Keratinocyte (primary cell): ENCODE measurements at regions not wholly inside any gene's neighbourhood (a gene's known extent, or its start where the extent isn't known, plus 50 kb on each side); places are given as distances from the start of the nearest gene placed in this dataset.

Experiments
- DNase-seq: peaks from one replicate; pipeline ENCODE4 v3.0.0-alpha.2; 2011; ENCODE audit warnings: low read depth, missing footprints, low spot score
- FAIRE-seq: peaks from 2 replicates; lab custom pipeline; 2011; peaks lifted over from hg19 to GRCh38; lab: Jason Lieb, UNC
- H2AFZ ChIP-seq: 2 replicates; pipeline ENCODE4 v1.6.0; 2012; ENCODE audit warnings: low read length, control low read depth, inconsistent platforms; ENCODE audit not compliant: control insufficient read depth
- H3K27ac ChIP-seq: 2 replicates; pipeline ENCODE4 v1.5.1; 2011; ENCODE audit warnings: low read length; ENCODE audit not compliant: control insufficient read depth, insufficient read depth
- H3K27me3 ChIP-seq: 3 replicates; pipeline ENCODE4 v1.6.0; 2011; ENCODE audit warnings: low read length; ENCODE audit not compliant: control insufficient read depth, insufficient read depth; ENCODE audit errors: extremely low read depth
- H3K36me3 ChIP-seq, 2 experiments: 2 replicates in 1 of 2; 3 replicates in 1 of 2; pipeline ENCODE4 v1.5.1; 2011; ENCODE audit warnings: low read length in 2 of 2, mild to moderate bottlenecking in 1 of 2; ENCODE audit not compliant: control insufficient read depth in 2 of 2, insufficient read depth in 2 of 2; ENCODE audit errors: extremely low read depth in 1 of 2
- H3K4me1 ChIP-seq: 3 replicates; pipeline ENCODE4 v1.5.1; 2011; ENCODE audit warnings: low read length; ENCODE audit not compliant: control insufficient read depth, insufficient read depth; ENCODE audit errors: extremely low read depth
- H3K4me2 ChIP-seq: 3 replicates; pipeline ENCODE4 v1.6.0; 2011; ENCODE audit warnings: low read depth, low read length; ENCODE audit not compliant: control insufficient read depth, insufficient read depth; ENCODE audit errors: extremely low read depth
- H3K4me3 ChIP-seq, 3 experiments: fragments of 200-600 bp in 1 of 3; sonication (generic) in 1 of 3; 2 replicates in 2 of 3; 3 replicates in 1 of 3; pipeline ENCODE4 v1.5.1; 2011 to 2016; ENCODE audit warnings: low read length in 3 of 3, mild to moderate bottlenecking in 3 of 3, control low read depth in 2 of 3, inconsistent platforms in 1 of 3, low read depth in 1 of 3, mixed read lengths in 1 of 3, mixed run types in 1 of 3, moderate library complexity in 1 of 3; ENCODE audit not compliant: control insufficient read depth in 2 of 3, insufficient read depth in 2 of 3; ENCODE audit errors: extremely low read depth in 1 of 3
- H3K79me2 ChIP-seq: 2 replicates; pipeline ENCODE4 v1.6.0; 2012; ENCODE audit warnings: low read length; ENCODE audit not compliant: control insufficient read depth, insufficient read depth
- H3K9ac ChIP-seq: 3 replicates; pipeline ENCODE4 v1.6.0; 2011; ENCODE audit warnings: low read length; ENCODE audit not compliant: control insufficient read depth, insufficient read depth; ENCODE audit errors: extremely low read depth
- H3K9me1 ChIP-seq: 3 replicates; pipeline ENCODE4 v1.6.0; 2011; ENCODE audit warnings: low read length; ENCODE audit not compliant: control insufficient read depth, insufficient read depth; ENCODE audit errors: extremely low read depth
- H3K9me3 ChIP-seq: 2 replicates; pipeline ENCODE4 v1.5.1; 2012; ENCODE audit warnings: low read depth, low read length; ENCODE audit not compliant: control insufficient read depth
- H4K20me1 ChIP-seq: 3 replicates; pipeline ENCODE4 v1.6.0; 2011; ENCODE audit warnings: low read length; ENCODE audit not compliant: control insufficient read depth, insufficient read depth; ENCODE audit errors: extremely low read depth
- EZH2 ChIP-seq: IDR thresholded peaks from one replicate; pipeline ENCODE4 v1.6.1; 2012; ENCODE audit warnings: inconsistent platforms, mild to moderate bottlenecking, low read length, moderate library complexity
- dilution Hi-C: fragments of 300-500 bp; cut with MboI; formaldehyde crosslinking; loops from one replicate; pipeline ENCODE4 v1.7.0; 2020; ENCODE audit warnings: low sequenced_read_pairs; ENCODE audit not compliant: extremely low pct_ligation_motif_present
- TF ChIP-seq, protein P1 (sequence below), 3 experiments: IDR thresholded peaks in 1 of 3; conservative IDR thresholded peaks in 1 of 3; optimal IDR thresholded peaks in 1 of 3; 2 replicates in 2 of 3; 3 replicates in 1 of 3; pipeline versions ENCODE3 to v1.5.1; 2011; ENCODE audit warnings: low read length in 3 of 3, mild to moderate bottlenecking in 3 of 3, moderate library complexity in 2 of 3, control low read depth in 1 of 3, inconsistent platforms in 1 of 3; ENCODE audit not compliant: insufficient read depth in 2 of 3; ENCODE audit errors: extremely low read depth in 1 of 3

GRCh38 chr5:97729938-97730337 is 546.9 kb upstream of the RIOK2 start:
- Histone ChIP-seq H3K4me3 (no peak overlapping the region), H3K27ac (no peak overlapping the region), H3K9me1 (no peaks in the 10 kb centered on the region), H3K4me2 (no peak overlapping the region), H3K4me1 (peaks cover 1% of the 10 kb centered on the region), H3K9me3 (no peaks in the 10 kb centered on the region), H4K20me1 (no peaks in the 10 kb centered on the region), H3K79me2 (no peaks in the 10 kb centered on the region), H3K9ac (no peak overlapping the region), H3K27me3 (no peaks in the 10 kb centered on the region), H3K36me3 (no peaks in the 10 kb centered on the region), H2AFZ (no peak overlapping the region)
- DNase-seq (no peak), FAIRE-seq (no peak)
- dilution Hi-C loops = no loop called here
- TF ChIP-seq, protein P1, sequence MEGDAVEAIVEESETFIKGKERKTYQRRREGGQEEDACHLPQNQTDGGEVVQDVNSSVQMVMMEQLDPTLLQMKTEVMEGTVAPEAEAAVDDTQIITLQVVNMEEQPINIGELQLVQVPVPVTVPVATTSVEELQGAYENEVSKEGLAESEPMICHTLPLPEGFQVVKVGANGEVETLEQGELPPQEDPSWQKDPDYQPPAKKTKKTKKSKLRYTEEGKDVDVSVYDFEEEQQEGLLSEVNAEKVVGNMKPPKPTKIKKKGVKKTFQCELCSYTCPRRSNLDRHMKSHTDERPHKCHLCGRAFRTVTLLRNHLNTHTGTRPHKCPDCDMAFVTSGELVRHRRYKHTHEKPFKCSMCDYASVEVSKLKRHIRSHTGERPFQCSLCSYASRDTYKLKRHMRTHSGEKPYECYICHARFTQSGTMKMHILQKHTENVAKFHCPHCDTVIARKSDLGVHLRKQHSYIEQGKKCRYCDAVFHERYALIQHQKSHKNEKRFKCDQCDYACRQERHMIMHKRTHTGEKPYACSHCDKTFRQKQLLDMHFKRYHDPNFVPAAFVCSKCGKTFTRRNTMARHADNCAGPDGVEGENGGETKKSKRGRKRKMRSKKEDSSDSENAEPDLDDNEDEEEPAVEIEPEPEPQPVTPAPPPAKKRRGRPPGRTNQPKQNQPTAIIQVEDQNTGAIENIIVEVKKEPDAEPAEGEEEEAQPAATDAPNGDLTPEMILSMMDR (optimal IDR thresholded peaks at IDR 0.05 in 1 of 3, IDR thresholded peaks at IDR 0.05 in 1 of 3, conservative IDR thresholded peaks at IDR 0.05 in 1 of 3; ENCODE audit: extremely low read depth in 1 of 3, insufficient read depth in 2 of 3, low read length in 3 of 3) = no peak
- TF ChIP-seq EZH2 = no peak

- peak overlapping the region; percentile 50 for H3K27ac ChIP-seq
- DNase-seq (peak; percentile 79), FAIRE-seq (peak; percentile 100)
- H3K79me2 ChIP-seq = no peaks in the 10 kb centered on the region
- no peaks in the 10 kb centered on the region for H3K9me1 ChIP-seq
- H3K4me2 ChIP-seq = peak overlapping the region; percentile 7
- H3K4me1 ChIP-seq = peaks cover 9% of the 10 kb centered on the region
- H3K27me3 ChIP-seq = no peaks in the 10 kb centered on the region
- no peak overlapping the region for H3K4me3 ChIP-seq
- no peaks in the 10 kb centered on the region for H4K20me1 ChIP-seq
- no peaks in the 10 kb centered on the region for H3K9me3 ChIP-seq
- dilution Hi-C loops = no loop called here
- H3K36me3 ChIP-seq = no peaks in the 10 kb centered on the region
- H3K9ac ChIP-seq = no peak overlapping the region
- no peak for TF ChIP-seq EZH2
- TF ChIP-seq, protein P1 (optimal IDR thresholded peaks at IDR 0.05 in 1 of 3, IDR thresholded peaks at IDR 0.05 in 1 of 3, conservative IDR thresholded peaks at IDR 0.05 in 1 of 3; ENCODE audit: extremely low read depth in 1 of 3, insufficient read depth in 2 of 3, low read length in 3 of 3) = no peak
- H2AFZ ChIP-seq = peak overlapping the region; percentile 37
Measured at GRCh38 chr5:97735209-97735608, 552.2 kb upstream of the RIOK2 start.
